Hematopoietic multipotent progenitor cell treated with erythropoietin and hydrocortisone succinate and interleukin-3 and kit ligand, for 4 days (in vitro differentiated cells): ENCODE measurements at regions not wholly inside any gene's neighbourhood (a gene's known extent, or its start where the extent isn't known, plus 50 kb on each side); places are given as distances from the start of the nearest gene placed in this dataset.
"Not testable (repeated sequence)": the region's sequence is repeated elsewhere in the genome, so short reads cannot be mapped to it uniquely, and the experiment has no call there.

Experiments used
- DNase-seq: peaks from one replicate; pipeline ENCODE4 v3.0.0-alpha.2; 2015

DNA sequence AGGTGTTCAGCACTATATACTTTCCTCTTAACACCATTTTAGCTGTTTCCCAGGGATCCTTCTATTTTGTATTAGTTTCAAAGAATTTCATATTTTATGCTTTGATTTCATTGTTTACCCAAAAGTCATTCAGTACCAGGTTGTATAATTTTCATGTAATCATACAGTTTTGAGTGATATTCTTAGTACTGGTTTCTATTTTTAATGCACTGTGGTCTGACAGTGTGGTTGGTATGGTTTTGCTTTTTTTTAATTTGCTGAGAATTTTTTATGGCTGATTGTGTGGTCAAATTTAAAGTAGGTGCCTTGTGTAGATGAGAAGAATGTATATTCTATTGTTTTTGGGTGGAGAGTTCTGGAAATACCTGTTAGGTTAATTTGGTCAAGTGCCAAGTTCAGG, 323.4 kb upstream of the EPHA6 start:
- DNase-seq: no peak

DNA sequence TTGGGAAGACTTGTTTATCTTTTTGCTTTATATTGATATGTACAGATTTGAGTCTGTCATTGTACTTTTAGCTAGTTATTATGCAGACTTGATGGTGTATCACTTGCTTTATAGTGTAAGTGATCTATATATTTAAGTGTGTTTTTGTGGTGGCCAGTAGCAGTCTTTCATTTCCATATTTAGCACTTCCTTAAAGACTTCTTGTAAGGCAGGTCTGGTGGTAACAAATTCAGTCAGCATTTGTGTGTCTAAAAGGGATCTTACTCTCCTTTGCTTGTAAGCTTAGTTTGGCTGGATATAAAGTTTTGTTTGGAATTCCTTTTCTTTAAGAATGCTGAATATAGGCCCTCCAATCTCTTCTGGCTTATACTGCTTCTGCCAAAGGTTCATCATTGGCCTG, 322.5 kb upstream of the EPHA6 start:
- no peak for DNase-seq

DNA sequence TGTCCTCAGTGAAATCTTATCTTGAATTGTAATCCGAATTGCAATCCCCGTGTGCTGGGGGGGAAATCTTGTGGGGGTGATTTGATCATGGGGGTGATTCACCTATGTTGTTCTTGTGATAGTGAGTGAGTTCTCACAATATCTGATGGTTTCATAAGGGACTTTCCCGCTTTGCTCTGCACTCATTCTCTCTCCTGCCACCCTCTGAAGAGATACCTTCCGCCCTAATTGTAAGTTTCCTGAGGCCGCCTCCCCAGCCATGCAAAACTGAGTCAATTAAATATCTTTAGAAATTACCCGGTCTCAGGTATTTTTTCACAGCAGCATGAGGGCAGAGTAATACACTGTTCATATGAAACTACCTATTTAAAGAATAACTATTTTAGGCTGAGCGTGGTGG, 304.1 kb upstream of the EPHA6 start:
- DNase-seq: no peak

DNA sequence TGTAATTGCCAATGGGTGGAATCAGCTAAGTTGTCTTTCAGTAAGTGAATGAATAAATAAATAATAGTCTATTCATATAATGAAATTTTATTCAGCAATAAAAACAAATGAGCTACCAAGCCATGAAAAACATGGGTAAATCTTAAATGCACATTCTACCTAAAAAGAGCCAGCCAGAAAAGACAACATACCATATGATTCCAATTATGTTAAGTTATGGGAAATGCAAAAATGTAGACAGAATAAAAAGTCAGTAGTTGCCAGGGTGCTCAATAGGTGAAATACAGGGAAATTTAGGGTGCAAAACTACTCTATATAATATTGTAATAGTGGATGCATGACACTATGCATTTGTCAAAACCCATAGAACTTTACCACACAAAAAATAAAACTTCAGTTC, 277.2 kb upstream of the EPHA6 start:
- no peak for DNase-seq

DNA sequence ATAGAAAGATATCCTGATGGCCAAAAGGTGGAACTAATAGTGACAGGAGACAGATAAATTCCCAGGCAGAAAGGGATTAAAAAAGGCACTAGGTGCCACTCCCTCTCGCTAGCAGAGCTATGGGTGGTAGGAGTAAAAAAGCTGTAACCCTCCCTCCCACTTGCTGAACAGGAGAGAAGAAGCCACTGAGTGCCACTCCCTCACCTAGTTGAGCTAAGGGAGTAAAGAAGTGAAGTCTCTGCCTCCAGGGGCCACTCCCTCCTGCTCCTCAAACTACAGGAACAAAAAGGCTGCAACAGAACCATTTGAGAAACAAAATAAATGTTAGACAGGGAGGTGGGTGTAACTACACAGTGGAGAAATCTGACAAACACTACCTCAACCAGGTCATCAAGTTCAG, 276.2 kb upstream of the EPHA6 start:
- no peak for DNase-seq

DNA sequence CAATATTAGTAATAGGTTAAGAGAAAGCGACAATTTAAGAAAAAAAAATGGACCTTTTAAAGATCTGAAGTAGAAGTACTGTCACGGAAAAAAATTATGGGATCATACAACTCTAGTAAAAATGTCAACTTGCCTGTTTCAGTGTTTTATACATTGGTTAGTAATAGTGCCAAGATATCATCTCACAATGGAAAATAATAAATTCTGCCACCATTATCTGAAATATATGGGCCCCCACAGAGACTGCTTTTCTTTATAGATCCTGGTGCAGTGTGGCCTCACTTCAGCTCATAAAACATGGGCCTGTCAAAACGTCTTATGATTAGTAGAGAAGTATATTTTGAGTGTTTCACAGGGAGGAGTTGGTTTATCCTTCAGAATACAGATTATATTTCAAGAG, 266.3 kb upstream of the EPHA6 start:
- DNase-seq: no peak

DNA sequence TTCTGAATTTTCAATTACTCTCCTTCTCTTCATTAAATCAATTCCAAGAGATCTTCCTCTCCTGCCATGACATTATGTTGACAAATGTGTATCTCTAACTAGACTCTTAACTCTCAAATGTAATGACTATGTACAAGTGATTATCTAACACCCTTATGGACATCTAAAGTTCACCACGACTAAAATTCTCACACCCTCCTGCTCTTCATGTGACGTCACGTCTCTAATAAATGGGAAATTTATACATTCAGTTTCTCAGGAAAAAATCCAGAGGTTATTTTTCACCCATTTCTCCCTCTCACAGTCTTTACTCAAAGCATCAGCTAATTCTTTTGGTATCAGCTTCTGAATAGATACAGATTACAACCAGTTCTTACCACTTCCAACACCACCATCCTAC, 237.5 kb upstream of the EPHA6 start:
- no peak for DNase-seq

DNA sequence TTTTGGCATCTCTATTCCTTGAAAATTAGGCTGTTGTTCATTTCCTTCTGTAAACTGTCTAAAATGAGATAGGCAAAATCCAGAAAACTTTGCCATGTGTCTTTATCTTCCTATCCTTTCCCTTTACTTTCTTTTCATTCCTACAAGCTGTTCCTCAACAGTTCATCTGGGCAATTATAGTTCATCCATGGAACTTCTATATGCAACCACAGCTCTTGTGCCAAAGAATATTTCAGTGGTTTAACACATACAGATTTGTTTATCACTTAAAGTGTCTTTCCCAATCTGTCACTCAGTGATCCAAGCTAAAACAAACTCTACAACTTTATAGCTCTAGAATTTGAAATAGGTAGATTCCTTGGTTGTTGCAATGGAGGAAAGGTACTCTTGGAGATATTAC, 230.3 kb upstream of the EPHA6 start:
- no peak for DNase-seq

DNA sequence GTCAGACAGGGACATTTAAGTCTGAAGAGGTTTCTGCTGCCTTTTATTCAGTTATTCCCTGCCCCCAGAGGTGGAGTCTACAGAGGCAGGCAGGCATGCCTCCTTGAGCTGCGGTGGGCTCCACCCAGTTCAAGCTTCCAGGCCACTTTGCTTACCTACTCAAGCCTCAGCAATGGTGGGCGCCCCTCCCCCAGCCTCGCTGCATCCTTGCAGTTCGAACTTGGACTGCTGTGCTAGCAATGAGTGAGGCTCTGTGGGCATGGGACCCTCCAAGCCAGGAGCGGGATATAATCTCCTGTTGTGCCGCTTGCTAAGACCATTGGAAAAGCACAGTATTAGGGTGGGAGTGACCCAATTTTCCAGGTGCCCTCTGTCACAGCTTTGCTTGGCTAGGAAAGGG, 207.5 kb upstream of the EPHA6 start:
- not testable (repeated sequence) for DNase-seq

DNA sequence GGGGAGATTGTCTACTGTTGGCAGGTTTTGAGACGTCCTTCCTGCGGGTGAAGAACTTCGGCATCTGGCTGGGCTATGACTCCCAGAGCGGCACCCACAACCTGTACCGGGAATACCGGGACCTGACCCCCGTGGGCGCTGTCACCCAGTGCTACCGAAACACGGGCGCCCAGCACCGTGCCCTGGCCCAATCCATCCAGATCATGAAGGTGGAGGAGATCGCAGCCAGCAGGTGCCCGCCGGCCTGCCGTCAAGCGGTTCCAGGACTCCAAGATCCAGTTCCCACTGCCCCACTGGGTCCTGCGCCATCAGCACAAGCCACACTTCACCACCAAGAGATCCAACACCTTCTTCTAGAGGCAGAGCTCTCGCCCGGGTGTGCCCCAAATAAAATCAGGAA, 194.9 kb upstream of the EPHA6 start:
- no peak for DNase-seq

DNA sequence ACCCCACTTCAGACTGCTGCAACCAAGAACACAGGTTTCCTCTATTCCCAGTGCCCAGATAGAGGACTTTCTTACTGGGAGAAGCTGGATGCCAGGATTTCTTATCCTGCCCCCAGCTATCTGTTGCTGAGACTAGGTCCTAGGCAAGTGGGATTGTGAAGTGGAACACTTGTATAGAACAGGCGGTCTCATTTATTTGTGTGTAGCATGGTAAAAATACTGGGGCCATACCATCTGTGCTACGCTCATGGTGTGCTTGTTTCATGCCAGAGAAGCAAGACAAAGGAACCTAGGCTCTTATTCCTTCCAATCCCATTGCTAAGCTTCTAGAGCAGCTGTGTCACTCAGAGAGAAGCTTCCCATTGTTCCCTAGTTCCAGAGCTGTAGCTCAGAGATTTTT, 191.5 kb upstream of the EPHA6 start:
- DNase-seq: no peak

DNA sequence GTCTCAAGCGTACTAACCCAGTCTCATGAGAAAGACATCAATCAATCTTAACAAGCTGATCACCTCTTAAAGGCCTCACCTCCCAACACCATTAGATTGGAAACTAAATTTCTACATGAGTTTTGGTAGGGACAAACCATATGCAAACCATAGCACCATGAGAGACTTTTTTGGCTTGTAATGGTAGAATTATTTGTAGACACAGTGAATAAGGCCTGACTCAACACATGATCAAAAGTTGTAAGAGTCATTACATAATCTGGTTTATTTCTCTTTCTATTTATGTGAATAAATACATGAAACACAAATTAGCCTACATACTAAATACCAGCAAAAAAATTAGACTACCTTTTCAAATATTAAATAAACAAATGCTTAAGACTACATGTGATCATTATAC, 183.3 kb upstream of the EPHA6 start:
- DNase-seq: no peak

DNA sequence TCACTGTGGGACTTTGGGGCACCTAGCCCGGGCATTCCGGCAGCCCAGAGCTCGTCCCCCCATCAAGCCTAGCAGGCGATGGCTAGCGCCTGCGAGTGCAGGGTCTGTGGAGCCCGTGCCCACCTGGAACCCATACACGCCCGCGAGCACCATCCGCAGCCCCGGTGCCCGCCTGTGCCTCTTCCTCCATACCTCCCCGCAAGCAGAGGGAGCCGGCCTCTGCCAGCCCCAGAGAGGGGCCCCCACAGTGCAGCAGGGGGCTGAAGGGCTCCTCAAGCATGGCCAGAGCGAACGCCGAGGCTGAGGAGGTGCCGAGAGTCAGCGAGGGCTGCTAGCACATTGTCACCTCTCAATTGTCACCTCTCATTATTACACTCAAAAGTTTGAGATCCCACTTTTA, 167.8 kb upstream of the EPHA6 start:
- no peak for DNase-seq

DNA sequence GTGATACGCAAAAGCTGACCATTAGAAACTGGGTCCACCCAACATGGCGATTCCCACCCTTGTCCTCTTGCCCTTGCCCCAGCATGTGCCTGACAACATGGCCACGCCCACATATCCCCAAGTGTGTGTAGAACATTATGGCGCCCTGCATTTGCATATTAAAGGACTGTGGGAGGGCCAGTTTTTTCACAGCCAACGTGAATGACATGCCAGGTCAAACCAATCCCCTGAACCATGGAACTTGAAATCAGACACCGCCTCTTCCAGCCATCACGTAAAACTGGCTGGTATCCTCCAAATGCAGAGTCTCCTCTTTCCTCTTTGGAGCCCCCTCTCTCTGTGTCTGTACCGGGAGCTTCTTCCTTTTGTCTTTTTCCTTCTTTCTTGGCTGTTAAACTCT, 156.7 kb upstream of the EPHA6 start:
- no peak for DNase-seq

DNA sequence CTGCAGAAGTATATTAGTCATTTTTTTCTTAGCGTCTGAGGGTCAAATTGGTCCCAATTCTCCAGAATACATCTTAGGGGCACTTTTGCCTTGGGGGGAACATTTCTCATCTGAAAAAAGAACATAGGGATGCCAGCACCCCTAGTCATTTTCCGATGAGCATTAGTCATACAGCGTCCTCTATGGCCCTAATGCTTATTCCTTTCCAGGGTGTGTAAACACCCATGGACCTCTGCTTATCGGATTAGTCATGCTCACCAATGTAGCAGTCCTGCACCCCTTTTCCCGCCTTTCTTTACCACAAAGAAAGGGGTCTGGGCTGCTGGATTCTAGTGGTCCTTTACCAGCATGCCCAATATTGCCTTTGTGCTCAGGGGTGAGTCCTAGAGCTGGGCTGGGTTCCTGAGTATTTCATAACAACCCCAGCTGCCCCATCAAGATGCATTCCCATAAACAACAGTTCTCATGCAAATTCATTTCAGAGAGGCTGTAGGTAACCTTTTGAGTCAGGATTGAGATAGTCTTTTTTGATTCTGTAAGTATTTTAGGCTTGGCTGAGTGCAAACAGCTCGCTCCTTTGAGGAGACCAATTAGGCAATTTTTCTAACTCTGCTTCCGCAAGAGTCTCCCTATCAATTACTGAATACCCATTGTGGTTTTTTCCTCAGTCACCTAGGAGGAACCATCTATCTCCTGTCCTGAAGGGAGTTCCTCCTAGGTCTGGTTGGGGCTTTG, 142.4 kb upstream of the EPHA6 start:
- DNase-seq: not testable (repeated sequence)

DNA sequence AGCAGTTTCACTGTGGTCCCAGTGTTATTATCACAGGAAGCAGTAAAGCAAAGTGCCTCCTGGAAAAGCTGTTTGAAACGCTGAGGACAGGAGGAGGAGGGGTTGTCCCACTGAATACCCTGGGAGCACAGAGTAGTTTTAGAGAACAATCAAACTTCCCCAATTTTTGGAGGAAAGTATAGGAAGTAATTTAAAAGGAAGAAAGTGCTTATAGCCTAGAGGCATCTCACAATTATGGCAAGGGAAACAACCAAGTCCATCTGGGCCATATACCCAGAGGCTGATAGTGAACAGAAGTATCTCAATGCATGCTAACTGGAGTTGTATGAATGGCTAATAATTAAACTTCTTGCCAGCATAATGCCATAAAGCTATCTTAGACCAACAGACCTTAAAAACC, 137.2 kb upstream of the EPHA6 start:
- DNase-seq: no peak

DNA sequence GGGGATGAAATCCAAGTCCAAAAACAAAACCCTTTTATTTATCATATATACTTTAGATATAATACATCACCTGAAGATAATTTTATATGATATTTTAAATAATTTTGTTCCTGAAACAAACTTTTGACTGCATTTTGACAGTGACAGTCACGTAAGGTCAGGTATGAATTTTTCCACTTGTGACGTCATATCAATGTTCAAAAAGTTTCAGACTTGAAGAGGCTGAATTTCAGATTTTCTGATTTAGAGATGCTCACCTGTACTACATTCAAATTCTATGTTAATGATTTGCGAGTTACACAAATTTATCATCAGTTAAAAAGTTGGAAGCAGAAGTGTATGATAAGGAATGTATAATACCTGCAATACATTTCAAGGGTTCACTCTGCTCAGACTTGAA, 136.1 kb upstream of the EPHA6 start:
- DNase-seq: no peak

DNA sequence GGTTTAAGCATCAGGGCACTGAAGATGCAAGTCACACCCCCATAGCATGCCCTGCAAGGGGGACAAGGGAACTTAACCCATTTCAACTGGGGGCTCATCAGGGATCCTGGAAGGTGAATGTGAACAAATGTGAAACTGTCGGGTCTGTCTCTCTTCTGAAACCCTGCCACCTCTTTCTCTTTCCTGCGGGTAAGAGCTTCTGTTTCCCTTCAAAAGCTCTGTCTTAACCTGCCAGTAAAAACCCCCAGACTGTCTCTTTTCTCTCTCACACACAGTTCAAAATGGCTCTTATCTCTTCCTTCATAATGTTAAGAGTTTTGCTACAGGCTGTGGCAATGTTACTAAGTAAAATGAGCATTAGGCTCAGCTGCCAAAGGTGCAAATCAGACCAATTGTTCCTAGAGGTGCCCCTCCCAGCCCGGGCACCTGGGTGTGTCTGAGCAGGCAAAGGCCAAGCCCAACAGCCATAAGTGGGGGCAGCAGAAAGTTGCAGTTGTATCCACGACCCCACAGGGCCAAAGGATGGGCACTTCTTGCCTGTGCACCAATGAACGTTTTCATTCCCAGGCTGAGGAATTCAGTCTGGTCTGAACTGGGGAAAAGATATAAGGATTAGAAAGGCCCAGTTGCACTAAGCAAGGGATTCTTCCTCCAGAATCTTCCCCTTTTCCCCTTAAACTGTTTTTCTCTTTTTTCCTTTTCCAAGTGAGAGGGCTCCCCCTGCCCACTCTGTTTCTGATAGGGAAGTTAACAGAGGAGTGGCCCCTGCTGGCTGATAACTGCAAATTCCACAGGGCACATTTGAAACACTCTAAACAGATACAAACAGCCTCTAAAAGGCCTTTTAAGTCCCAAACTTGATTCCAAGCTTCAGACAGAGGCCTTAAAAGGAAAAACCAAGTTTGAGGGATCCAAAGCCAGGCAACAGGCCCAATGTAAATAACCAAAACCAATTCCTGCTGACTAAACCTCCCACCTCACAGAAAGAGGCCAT, 113.8 kb upstream of the EPHA6 start:
- no peak for DNase-seq

DNA sequence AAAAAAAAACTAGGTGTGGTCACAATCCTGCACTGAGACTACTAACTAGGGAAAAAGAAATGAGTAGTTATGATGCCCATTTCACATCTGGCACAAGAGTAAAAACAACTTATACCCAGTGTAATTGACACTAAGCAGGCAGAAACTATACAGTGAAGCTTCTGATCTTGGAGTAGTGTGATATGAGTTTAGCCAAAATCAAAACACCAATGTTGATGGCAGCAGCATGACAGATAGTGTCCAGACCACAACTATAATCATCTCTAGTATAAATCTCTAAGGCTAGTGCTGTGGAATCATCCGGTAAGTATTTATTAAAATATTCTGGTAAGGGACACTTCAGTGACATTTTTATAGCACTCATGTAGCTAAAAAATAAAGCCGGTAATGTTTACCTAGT, 108.5 kb upstream of the EPHA6 start:
- no peak for DNase-seq

DNA sequence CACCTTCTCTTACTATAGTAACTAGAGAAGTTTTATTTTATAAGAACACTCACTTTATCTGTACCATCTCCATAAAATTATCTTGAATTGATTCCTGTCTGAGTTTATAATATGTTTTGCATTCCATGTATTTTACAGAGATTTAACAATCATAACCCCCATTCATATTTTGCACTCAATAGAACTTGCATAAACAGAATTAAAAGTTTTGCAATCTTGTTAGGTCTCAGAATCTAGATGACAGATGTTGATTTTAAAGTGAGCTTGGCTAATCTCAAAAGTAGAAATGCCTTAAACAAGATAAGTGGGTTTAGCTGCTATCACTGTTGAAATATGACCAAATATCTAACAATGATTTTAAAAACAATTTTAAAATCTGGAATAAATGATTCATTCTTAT, 107.9 kb upstream of the EPHA6 start:
- DNase-seq: no peak

DNA sequence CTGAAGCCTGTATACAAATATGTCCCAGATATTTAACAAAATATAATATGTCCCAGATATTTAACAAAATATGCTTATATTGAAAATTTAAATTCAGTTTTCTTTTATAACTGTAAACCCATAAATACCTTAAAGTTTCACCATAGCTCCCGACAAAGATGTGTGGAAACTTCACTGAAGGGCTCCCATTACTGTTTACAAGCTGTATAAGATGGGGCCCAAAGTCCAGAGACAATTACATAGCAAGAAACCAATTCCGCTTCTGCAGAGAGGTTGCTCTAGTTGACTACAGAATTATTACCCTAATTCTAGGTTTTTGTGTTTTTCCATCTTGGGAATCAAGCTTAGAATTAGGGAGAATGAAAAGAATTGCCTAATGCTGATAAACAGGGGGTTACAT, 102.6 kb upstream of the EPHA6 start:
- no peak for DNase-seq

DNA sequence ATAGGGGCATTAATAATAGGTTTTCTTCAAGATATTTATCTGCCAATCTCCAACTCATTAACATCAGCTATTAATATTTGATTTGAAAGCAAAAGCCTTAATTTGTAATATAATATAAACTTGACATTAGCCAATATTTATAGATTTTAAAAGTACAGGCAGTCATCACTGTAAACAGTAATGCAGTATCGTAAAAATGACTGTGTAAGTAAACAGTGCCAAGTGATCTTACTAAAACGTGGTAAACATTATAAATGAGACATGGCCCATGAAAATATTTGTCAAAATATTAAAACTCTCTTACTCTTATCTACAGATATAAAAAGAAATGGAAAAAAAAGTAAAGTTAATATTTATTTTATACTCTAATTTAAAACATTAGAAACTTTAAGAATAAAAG, 101.6 kb upstream of the EPHA6 start:
- DNase-seq: no peak

DNA sequence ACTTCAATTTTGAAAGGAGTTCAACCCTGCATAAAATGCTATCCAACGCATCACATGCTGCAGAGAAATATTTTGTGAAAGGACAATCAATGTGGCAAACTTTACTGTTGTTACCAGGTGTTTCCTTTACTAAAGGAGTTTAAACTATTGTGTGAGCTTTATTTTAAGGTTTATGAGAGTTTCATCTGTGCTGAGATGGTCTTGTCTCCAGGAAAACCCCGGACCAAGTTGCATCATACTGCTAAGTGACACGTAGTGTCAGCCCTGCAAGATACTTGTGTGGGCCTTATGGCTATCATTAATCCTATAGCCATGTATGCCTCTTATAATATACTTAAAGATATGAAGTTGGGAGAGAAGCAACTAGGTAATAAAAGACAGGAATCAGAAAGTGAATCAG, 94.5 kb upstream of the EPHA6 start:
- no peak for DNase-seq

DNA sequence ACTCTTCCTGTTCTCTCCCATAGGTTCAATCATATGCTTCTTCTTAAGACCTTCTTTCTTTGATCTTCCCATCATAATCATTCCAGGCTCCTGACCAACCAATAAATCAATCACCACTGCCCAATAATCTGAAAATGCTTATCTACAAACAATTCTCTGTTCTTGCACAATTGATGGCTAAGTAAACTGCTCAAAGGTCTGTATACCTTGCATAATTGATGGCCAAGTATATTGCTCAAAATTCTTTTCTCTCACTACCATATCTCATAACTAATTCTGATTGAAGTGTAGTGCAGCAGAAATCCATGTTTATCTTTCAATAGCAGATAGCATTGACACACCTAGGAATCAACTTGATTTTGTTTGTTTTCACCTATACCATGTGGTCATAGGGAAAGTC, 83.4 kb upstream of the EPHA6 start:
- no peak for DNase-seq
